Common myeloid progenitor, CD34-positive (primary cell): ENCODE measurements at regions not wholly inside any gene's neighbourhood (a gene's known extent, or its start where the extent isn't known, plus 50 kb on each side); places are given as distances from the start of the nearest gene placed in this dataset.

Experiments
- CTCF ChIA-PET: fragments of 350-600 bp; sonication (Branson Sonifier 250); formaldehyde crosslinking; loops from one replicate; lab custom pipeline; 2021; ENCODE audit warnings: antibody characterized with exemption; lab: Charles Lee
- POLR2A ChIA-PET: fragments of 350-600 bp; sonication (Branson Sonifier 250); formaldehyde crosslinking; loops from one replicate; lab custom pipeline; 2021; ENCODE audit warnings: antibody characterized with exemption; lab: Charles Lee
- DNase-seq, 3 donors: peaks; one replicate each; pipeline versions ENCODE4 v3.0.0 to v3.0.0-alpha.2; 2013
- H3K27ac ChIP-seq, 2 experiments: 1 replicate in 1 of 2; 2 replicates in 1 of 2; pipeline ENCODE4 v1.7.0; 2013; ENCODE audit warnings: inconsistent platforms in 2 of 2, low read length in 2 of 2, mild to moderate bottlenecking in 2 of 2, low read depth in 1 of 2, moderate library complexity in 1 of 2; ENCODE audit not compliant: severe bottlenecking in 2 of 2, insufficient read depth in 1 of 2, poor library complexity in 1 of 2
- H3K27me3 ChIP-seq, 5 experiments: replicated peaks in 2 of 5; 1 replicate in 3 of 5; 2 replicates in 2 of 5; pipeline versions ENCODE4 v1.6.1 to v1.7.0; 2013; ENCODE audit warnings: low read length in 4 of 5, mild to moderate bottlenecking in 2 of 5, moderate library complexity in 2 of 5, inconsistent platforms in 1 of 5; ENCODE audit not compliant: insufficient read depth in 5 of 5, control insufficient read depth in 4 of 5
- H3K36me3 ChIP-seq, 4 experiments: 1 replicate in 2 of 4; 2 replicates in 2 of 4; pipeline versions ENCODE4 v1.6.1 to v1.7.0; 2013; ENCODE audit warnings: low read length in 3 of 4, control low read depth in 1 of 4, mild to moderate bottlenecking in 1 of 4; ENCODE audit not compliant: control insufficient read depth in 4 of 4, insufficient read depth in 4 of 4
- H3K4me1 ChIP-seq, 4 experiments: 1 replicate in 3 of 4; 2 replicates in 1 of 4; pipeline versions ENCODE4 v1.6.1 to v1.7.1; 2013; ENCODE audit warnings: low read length in 3 of 4, mild to moderate bottlenecking in 3 of 4, control low read depth in 1 of 4, inconsistent platforms in 1 of 4, moderate library complexity in 1 of 4; ENCODE audit not compliant: control insufficient read depth in 4 of 4, insufficient read depth in 4 of 4; ENCODE audit errors: control extremely low read depth in 1 of 4
- H3K4me3 ChIP-seq, 7 experiments: 1 replicate in 4 of 7; 2 replicates in 3 of 7; pipeline versions ENCODE4 v1.5.1 to v1.7.0; 2013; ENCODE audit warnings: mild to moderate bottlenecking in 7 of 7, low read length in 6 of 7, moderate library complexity in 6 of 7, inconsistent platforms in 2 of 7, low read depth in 2 of 7, control low read depth in 1 of 7; ENCODE audit not compliant: insufficient read depth in 4 of 7, control insufficient read depth in 1 of 7; ENCODE audit errors: extremely low read depth in 1 of 7
- H3K9me3 ChIP-seq, 5 experiments: 1 replicate in 4 of 5; 2 replicates in 1 of 5; pipeline versions ENCODE4 v1.6.1 to v1.7.1; 2013; ENCODE audit warnings: low read length in 4 of 5, mild to moderate bottlenecking in 2 of 5, inconsistent platforms in 1 of 5, low read depth in 1 of 5, moderate library complexity in 1 of 5; ENCODE audit not compliant: control insufficient read depth in 4 of 5, insufficient read depth in 2 of 5; ENCODE audit errors: control extremely low read depth in 1 of 5
- WGBS: methylation state at CpG from one replicate; pipeline ENCODE4 v1.1.5; 2013; ENCODE audit not compliant: insufficient coverage; 5-methylcytosine and 5-hydroxymethylcytosine counted together

GRCh38 chr11:104813532-104813931 lies 84.7 kb downstream of the CASP12 start:
- Histone ChIP-seq H3K27ac (no peak overlapping the region), H3K4me3 (no peak overlapping the region), H3K36me3 (no peaks in the 10 kb centered on the region), H3K4me1 (no peaks in the 10 kb centered on the region), H3K9me3 (no peaks in the 10 kb centered on the region), H3K27me3 (no peaks in the 10 kb centered on the region)
- no peak for DNase-seq
- CTCF ChIA-PET: no interaction called here
- POLR2A ChIA-PET: no interaction called here
- 100% methylated on average over 2 of the region's 2 CpGs for WGBS

- Histone ChIP-seq H3K27me3 (no peaks in the 10 kb centered on the region), H3K36me3 (no peaks in the 10 kb centered on the region), H3K4me1 (no peaks in the 10 kb centered on the region), H3K27ac (no peak overlapping the region), H3K4me3 (no peak overlapping the region), H3K9me3 (no peaks in the 10 kb centered on the region)
- CTCF ChIA-PET: no interaction called here
- no peak for DNase-seq
- POLR2A ChIA-PET: no interaction called here
- WGBS: 90% methylated on average over 7 of the region's 8 CpGs
Measured at GRCh38 chr11:104812103-104812788, 86.0 kb downstream of the CASP12 start.

GRCh38 chr11:104803776-104804175 lies 94.5 kb downstream of the CASP12 start:
- CTCF ChIA-PET: no interaction called here
- H3K27ac ChIP-seq: no peak overlapping the region
- no peaks in the 10 kb centered on the region for H3K9me3 ChIP-seq
- no peak for DNase-seq
- H3K4me3 ChIP-seq: no peak overlapping the region
- H3K4me1 ChIP-seq: peaks cover 0 to 10% (median 1%) of the 10 kb centered on the region in 4 experiments
- H3K27me3 ChIP-seq: no peaks in the 10 kb centered on the region
- POLR2A ChIA-PET: no interaction called here
- WGBS: 57% methylated on average over 2 of the region's 2 CpGs
- no peaks in the 10 kb centered on the region for H3K36me3 ChIP-seq

GRCh38 chr11:104799251-104799650 lies 99.0 kb downstream of the CASP12 start:
- Histone ChIP-seq H3K9me3 (peaks cover 0 to 5% (median 2%) of the 10 kb centered on the region in 5 experiments), H3K4me1 (peaks cover 0 to 14% (median 1%) of the 10 kb centered on the region in 4 experiments), H3K27me3 (no peaks in the 10 kb centered on the region), H3K27ac (no peak overlapping the region), H3K4me3 (peak overlapping the region in 1 of 7 experiments; percentile 48), H3K36me3 (no peaks in the 10 kb centered on the region)
- POLR2A ChIA-PET: no interaction called here
- DNase-seq: peak in 1 of 3 donors; percentile 1
- CTCF ChIA-PET: no interaction called here
- 100% methylated on average over 1 of the region's 1 CpG for WGBS

- Histone ChIP-seq H3K36me3 (no peaks in the 10 kb centered on the region), H3K27me3 (no peaks in the 10 kb centered on the region), H3K4me3 (peak overlapping the region in 4 of 7 experiments; percentile 16 to 66 (median 52)), H3K27ac (peak overlapping the region in 1 of 2 experiments; percentile 51), H3K4me1 (peaks cover 0 to 12% (median under 1%) of the 10 kb centered on the region in 4 experiments), H3K9me3 (peaks cover 0 to 5% (median 2%) of the 10 kb centered on the region in 5 experiments)
- ChIA-PET POLR2A (interaction anchor here (0.6 kb wide), 1 partner anchor 22 kb away, joined by 3 read pairs; no protein-coding TSS in a partner anchor), CTCF (no interaction called here)
- DNase-seq: peak in 2 of 3 donors; percentile 19 to 26
- WGBS: no CpG with 5 or more reads among the region's 1 CpG
Measured at GRCh38 chr11:104798789-104799188, 99.5 kb downstream of the CASP12 start.

- Histone ChIP-seq H3K27me3 (no peaks in the 10 kb centered on the region), H3K4me3 (no peak overlapping the region), H3K27ac (no peak overlapping the region), H3K4me1 (peaks cover 0 to 11% (median 0%) of the 10 kb centered on the region in 4 experiments), H3K36me3 (no peaks in the 10 kb centered on the region), H3K9me3 (peaks cover 0 to 5% (median 2%) of the 10 kb centered on the region in 5 experiments)
- POLR2A ChIA-PET: no interaction called here
- CTCF ChIA-PET: no interaction called here
- no peak for DNase-seq
Measured at GRCh38 chr11:104796301-104796700, 102.0 kb downstream of the CASP12 start.

GRCh38 chr11:104795501-104796213 lies 102.6 kb downstream of the CASP12 start:
- Histone ChIP-seq H3K36me3 (no peaks in the 10 kb centered on the region), H3K27ac (no peak overlapping the region), H3K9me3 (peaks cover 0 to 5% (median 2%) of the 10 kb centered on the region in 5 experiments), H3K27me3 (no peaks in the 10 kb centered on the region), H3K4me3 (no peak overlapping the region), H3K4me1 (peaks cover 0 to 11% (median 0%) of the 10 kb centered on the region in 4 experiments)
- 93% methylated on average over 3 of the region's 5 CpGs for WGBS
- POLR2A ChIA-PET: no interaction called here
- no peak for DNase-seq
- CTCF ChIA-PET: interaction anchor here (0.9 kb wide), 1 partner anchor 13 kb away, joined by 3 read pairs; no protein-coding TSS in a partner anchor
